Osteoblast (primary cell): ENCODE measurements at regions not wholly inside any gene's neighbourhood (a gene's known extent, or its start where the extent isn't known, plus 50 kb on each side); places are given as distances from the start of the nearest gene placed in this dataset.

ENCODE experiments used
- DNase-seq: peaks from one replicate; pipeline ENCODE4 v3.0.0; 2011; ENCODE audit warnings: low spot score, mixed read lengths; ENCODE audit not compliant: insufficient read length; ENCODE audit errors: missing footprints
- H2AFZ ChIP-seq: 2 replicates; pipeline ENCODE4 v1.6.0; 2011; ENCODE audit warnings: mild to moderate bottlenecking, low read length
- H3K27ac ChIP-seq: 2 replicates; pipeline ENCODE4 v1.5.1; 2011; ENCODE audit warnings: mild to moderate bottlenecking, low read depth, low read length, moderate library complexity
- H3K27me3 ChIP-seq: 2 replicates; pipeline ENCODE4 v1.6.0; 2012; ENCODE audit warnings: mild to moderate bottlenecking, control low read depth, inconsistent platforms, low read length, moderate library complexity; ENCODE audit not compliant: insufficient read depth
- H3K36me3 ChIP-seq: 2 replicates; pipeline ENCODE4 v1.5.1; 2011; ENCODE audit warnings: mild to moderate bottlenecking, low read length, control low read depth, moderate library complexity; ENCODE audit not compliant: insufficient read depth
- H3K4me1 ChIP-seq: 2 replicates; pipeline ENCODE4 v1.5.1; 2011; ENCODE audit warnings: mild to moderate bottlenecking, low read length, control low read depth, moderate library complexity; ENCODE audit not compliant: insufficient read depth
- H3K4me2 ChIP-seq: 2 replicates; pipeline ENCODE4 v1.6.0; 2011; ENCODE audit warnings: mild to moderate bottlenecking, low read length; ENCODE audit not compliant: insufficient read depth
- H3K4me3 ChIP-seq: fragments of 200-600 bp; sonication (generic); 3 replicates; pipeline ENCODE4 v1.5.1; 2012; ENCODE audit warnings: mild to moderate bottlenecking, low read length, inconsistent platforms; ENCODE audit not compliant: insufficient read depth
- H3K79me2 ChIP-seq: 2 replicates; pipeline ENCODE4 v1.6.0; 2012; ENCODE audit warnings: mild to moderate bottlenecking, low read length, control low read depth, inconsistent platforms; ENCODE audit not compliant: insufficient read depth
- H3K9me3 ChIP-seq: 2 replicates; pipeline ENCODE4 v1.5.1; 2011; ENCODE audit warnings: low read depth, low read length, control low read depth
- H4K20me1 ChIP-seq: 2 replicates; pipeline ENCODE4 v1.6.0; 2012; ENCODE audit warnings: mild to moderate bottlenecking, low read length, control low read depth; ENCODE audit not compliant: insufficient read depth
- TF ChIP-seq, protein P1 (sequence below): IDR thresholded peaks from 2 replicates; pipeline ENCODE4 v1.5.1; 2011; ENCODE audit warnings: mild to moderate bottlenecking, low read depth, low read length, moderate library complexity; ENCODE audit errors: extremely low read depth

- no peak overlapping the region for H3K27ac ChIP-seq
- H4K20me1 ChIP-seq: no peaks in the 10 kb centered on the region
- H3K79me2 ChIP-seq: no peaks in the 10 kb centered on the region
- TF ChIP-seq, protein P1, sequence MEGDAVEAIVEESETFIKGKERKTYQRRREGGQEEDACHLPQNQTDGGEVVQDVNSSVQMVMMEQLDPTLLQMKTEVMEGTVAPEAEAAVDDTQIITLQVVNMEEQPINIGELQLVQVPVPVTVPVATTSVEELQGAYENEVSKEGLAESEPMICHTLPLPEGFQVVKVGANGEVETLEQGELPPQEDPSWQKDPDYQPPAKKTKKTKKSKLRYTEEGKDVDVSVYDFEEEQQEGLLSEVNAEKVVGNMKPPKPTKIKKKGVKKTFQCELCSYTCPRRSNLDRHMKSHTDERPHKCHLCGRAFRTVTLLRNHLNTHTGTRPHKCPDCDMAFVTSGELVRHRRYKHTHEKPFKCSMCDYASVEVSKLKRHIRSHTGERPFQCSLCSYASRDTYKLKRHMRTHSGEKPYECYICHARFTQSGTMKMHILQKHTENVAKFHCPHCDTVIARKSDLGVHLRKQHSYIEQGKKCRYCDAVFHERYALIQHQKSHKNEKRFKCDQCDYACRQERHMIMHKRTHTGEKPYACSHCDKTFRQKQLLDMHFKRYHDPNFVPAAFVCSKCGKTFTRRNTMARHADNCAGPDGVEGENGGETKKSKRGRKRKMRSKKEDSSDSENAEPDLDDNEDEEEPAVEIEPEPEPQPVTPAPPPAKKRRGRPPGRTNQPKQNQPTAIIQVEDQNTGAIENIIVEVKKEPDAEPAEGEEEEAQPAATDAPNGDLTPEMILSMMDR: no peak
- H3K9me3 ChIP-seq: no peaks in the 10 kb centered on the region
- H2AFZ ChIP-seq: no peak overlapping the region
- H3K27me3 ChIP-seq: peaks cover 17% of the 10 kb centered on the region
- no peaks in the 10 kb centered on the region for H3K36me3 ChIP-seq
- DNase-seq: peak; percentile 46
- peaks cover 2% of the 10 kb centered on the region for H3K4me1 ChIP-seq
- H3K4me2 ChIP-seq: no peak overlapping the region
- H3K4me3 ChIP-seq: no peak overlapping the region
Measured at GRCh38 chr1:25067518-25068251, 137.6 kb upstream of the RUNX3 start.

DNA sequence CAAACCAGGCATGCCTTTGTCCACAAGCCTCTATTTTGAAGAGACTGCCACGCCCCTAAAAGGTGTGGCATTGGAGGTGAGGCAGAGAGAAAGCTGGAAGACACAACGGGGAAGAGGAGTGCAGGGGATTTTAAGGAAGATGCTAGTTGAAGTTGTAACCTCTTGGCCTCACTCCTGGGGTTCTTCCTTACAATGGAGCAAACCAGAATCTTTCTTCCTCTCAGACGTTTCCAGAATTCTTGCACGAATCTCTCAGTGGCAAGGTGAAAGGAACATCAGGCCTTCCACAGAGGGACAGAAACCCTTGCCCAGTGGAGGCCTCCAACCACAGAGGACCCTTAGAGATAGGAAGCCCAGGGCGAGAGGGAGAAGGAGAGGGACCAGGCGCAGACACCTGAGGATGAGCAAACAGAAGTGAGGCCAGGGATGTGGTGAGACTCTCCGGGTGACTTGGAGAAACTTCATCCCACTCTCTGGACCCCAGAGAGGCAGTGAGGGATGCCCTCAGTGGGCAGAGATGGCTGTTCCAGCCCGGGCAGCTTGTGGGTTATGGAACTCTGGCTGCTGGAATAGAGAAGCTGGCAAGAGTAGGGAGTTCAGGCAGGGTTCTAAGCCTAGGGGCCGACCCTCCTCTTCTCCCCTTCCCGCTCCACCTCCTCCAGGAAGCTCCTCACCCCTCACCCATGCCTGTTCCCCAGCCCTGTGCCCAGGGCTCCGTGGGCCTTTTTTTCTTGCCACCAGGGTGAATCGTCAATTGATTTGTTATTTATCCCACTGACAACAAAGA lies 136.8 kb upstream of the RUNX3 start:
- no peak overlapping the region for H3K4me3 ChIP-seq
- H3K36me3 ChIP-seq: no peaks in the 10 kb centered on the region
- H3K27ac ChIP-seq: no peak overlapping the region
- peak; percentile 27 for DNase-seq
- no peaks in the 10 kb centered on the region for H3K9me3 ChIP-seq
- TF ChIP-seq, protein P1: no peak
- H2AFZ ChIP-seq: no peak overlapping the region
- H3K4me1 ChIP-seq: peaks cover 2% of the 10 kb centered on the region
- H3K4me2 ChIP-seq: no peak overlapping the region
- H3K27me3 ChIP-seq: peaks cover 17% of the 10 kb centered on the region
- H4K20me1 ChIP-seq: no peaks in the 10 kb centered on the region
- H3K79me2 ChIP-seq: no peaks in the 10 kb centered on the region

DNA sequence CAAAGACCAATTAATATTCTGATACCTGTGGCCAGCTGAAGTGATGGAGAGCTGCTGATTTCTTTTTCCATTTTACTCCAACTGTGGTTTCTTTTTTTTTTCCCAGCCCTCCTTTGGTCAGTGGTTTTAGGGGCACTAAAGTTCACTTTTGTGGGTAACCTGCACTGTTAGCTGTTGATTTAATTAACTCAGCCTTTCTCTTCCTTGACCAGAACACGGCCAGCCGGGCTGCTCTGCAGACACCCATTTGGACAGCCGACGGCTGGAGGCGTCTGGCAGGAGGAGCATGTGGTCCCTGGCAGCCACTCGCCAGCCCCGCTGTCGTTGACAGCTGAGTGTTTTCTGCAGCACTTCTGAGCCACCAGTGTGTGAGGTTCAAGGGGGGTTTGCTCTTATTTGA lies 136.2 kb upstream of the RUNX3 start:
- H4K20me1 ChIP-seq: no peaks in the 10 kb centered on the region
- TF ChIP-seq, protein P1: no peak
- H3K27ac ChIP-seq: no peak overlapping the region
- no peaks in the 10 kb centered on the region for H3K36me3 ChIP-seq
- peaks cover 2% of the 10 kb centered on the region for H3K4me1 ChIP-seq
- no peak overlapping the region for H2AFZ ChIP-seq
- no peak overlapping the region for H3K4me2 ChIP-seq
- H3K79me2 ChIP-seq: no peaks in the 10 kb centered on the region
- H3K27me3 ChIP-seq: peaks cover 17% of the 10 kb centered on the region
- H3K4me3 ChIP-seq: no peak overlapping the region
- H3K9me3 ChIP-seq: no peaks in the 10 kb centered on the region
- DNase-seq: peak; percentile 91

DNA sequence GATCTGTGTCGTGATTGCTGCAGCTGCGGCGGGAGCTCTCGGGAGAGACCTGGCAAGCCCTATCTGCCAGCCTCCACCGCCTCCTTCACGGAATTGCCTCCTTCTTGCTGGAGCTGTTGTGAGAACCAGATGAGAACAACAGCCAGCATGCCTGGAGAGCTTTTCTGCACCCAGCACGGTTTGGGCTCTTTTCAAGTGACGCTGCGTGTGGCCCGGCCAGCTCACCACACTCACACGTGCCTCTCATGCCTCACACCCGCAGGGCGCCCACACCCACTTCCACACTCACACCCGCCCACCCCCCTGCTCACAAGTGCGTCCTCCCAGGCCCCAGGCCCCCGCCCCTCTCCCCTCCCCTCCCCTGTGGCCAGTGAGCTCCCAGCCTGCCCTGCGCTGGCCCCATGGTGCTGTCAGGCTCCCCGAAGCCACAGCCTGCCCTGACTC lies 135.7 kb upstream of the RUNX3 start:
- TF ChIP-seq, protein P1: no peak
- peaks cover 17% of the 10 kb centered on the region for H3K27me3 ChIP-seq
- H3K4me2 ChIP-seq: peak overlapping the region; percentile 45
- peak; percentile 93 for DNase-seq
- no peaks in the 10 kb centered on the region for H3K79me2 ChIP-seq
- H3K4me1 ChIP-seq: peaks cover 2% of the 10 kb centered on the region
- no peaks in the 10 kb centered on the region for H3K9me3 ChIP-seq
- H2AFZ ChIP-seq: no peak overlapping the region
- no peaks in the 10 kb centered on the region for H4K20me1 ChIP-seq
- no peaks in the 10 kb centered on the region for H3K36me3 ChIP-seq
- no peak overlapping the region for H3K27ac ChIP-seq
- H3K4me3 ChIP-seq: no peak overlapping the region
